ENCODE measurements at regions not wholly inside any gene's neighbourhood (a gene's known extent, or its start where the extent isn't known, plus 50 kb on each side); places are given as distances from the start of the nearest gene placed in this dataset.

DNA sequence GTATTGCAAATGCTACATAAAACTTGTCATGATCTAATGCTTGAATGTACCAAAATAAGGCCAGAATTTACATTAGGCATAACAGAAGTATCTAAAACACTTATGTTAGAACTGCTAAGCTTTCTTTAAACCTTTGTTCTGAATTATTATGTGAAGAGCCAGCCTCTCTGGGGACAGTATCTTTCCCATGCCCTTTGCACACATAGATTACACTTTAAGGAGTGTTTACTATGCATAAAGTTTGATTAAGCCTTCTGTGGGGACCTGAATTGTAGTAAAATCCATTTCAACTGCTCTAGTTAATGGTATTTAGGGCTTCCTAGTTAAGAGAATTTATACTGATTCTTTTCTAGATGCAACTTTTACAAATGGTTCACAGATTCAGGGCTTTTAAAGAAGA, 444.7 kb downstream of the IPMK start:
- Mint-ChIP-seq H3K27ac (no peak overlapping the region), H3K4me1 (no peaks in the 10 kb centered on the region), H3K4me3 (no peak overlapping the region), H3K9me3 (peaks cover 4 to 5% of the 10 kb centered on the region in 2 donors), H3K27me3 (ENCODE audit: low read depth in 2 of 2) (no peaks in the 10 kb centered on the region), H3K36me3 (no peaks in the 10 kb centered on the region)
- Histone ChIP-seq H3K36me3 (ENCODE audit: control insufficient read depth, insufficient read depth, low read length) (no peaks in the 10 kb centered on the region), H3K27me3 (ENCODE audit: control insufficient read depth, insufficient read depth, low read length) (no peaks in the 10 kb centered on the region), H3K27ac (ENCODE audit: low read length) (no peak overlapping the region), H3K4me1 (ENCODE audit: control insufficient read depth, insufficient read depth, low read length) (no peaks in the 10 kb centered on the region), H3K4me3 (ENCODE audit: low read length) (no peak overlapping the region), H3K9me3 (ENCODE audit: control insufficient read depth, insufficient read depth, low read length) (peaks cover 4% of the 10 kb centered on the region)
- TF ChIP-seq, protein P1, sequence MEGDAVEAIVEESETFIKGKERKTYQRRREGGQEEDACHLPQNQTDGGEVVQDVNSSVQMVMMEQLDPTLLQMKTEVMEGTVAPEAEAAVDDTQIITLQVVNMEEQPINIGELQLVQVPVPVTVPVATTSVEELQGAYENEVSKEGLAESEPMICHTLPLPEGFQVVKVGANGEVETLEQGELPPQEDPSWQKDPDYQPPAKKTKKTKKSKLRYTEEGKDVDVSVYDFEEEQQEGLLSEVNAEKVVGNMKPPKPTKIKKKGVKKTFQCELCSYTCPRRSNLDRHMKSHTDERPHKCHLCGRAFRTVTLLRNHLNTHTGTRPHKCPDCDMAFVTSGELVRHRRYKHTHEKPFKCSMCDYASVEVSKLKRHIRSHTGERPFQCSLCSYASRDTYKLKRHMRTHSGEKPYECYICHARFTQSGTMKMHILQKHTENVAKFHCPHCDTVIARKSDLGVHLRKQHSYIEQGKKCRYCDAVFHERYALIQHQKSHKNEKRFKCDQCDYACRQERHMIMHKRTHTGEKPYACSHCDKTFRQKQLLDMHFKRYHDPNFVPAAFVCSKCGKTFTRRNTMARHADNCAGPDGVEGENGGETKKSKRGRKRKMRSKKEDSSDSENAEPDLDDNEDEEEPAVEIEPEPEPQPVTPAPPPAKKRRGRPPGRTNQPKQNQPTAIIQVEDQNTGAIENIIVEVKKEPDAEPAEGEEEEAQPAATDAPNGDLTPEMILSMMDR (IDR thresholded peaks at IDR 0.05), result no peak
- ATAC-seq (no peak), DNase-seq (no peak)
- intact Hi-C loops (cut with micrococcal nuclease), result no loop called here

DNA sequence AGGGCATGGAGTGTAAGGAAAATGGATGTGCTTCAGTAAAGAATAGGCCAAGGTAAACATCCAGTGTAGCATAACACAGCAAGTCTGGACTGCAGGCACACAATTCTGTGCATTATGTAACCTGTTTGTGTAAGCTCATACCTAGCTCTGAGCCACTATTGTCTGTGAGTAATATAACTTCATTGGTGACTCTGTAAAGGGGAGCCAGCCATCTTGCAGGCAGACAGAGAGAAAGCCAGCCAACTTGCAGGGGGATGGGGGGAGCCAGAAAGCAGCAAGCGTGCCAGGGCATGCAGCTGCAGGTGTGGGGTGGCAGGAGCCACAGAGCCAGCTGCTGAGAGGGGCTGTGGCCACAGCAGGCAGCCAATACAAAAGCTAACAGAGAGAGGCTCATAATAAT, 449.2 kb downstream of the IPMK start:
- Mint-ChIP-seq H3K36me3 (no peaks in the 10 kb centered on the region), H3K4me3 (no peak overlapping the region), H3K27me3 (ENCODE audit: low read depth in 2 of 2) (no peaks in the 10 kb centered on the region), H3K4me1 (no peaks in the 10 kb centered on the region), H3K27ac (no peak overlapping the region), H3K9me3 (peaks cover 2 to 4% of the 10 kb centered on the region in 2 donors)
- Histone ChIP-seq H3K27ac (ENCODE audit: low read length) (no peak overlapping the region), H3K36me3 (ENCODE audit: control insufficient read depth, insufficient read depth, low read length) (no peaks in the 10 kb centered on the region), H3K27me3 (ENCODE audit: control insufficient read depth, insufficient read depth, low read length) (no peaks in the 10 kb centered on the region), H3K4me3 (ENCODE audit: low read length) (no peak overlapping the region), H3K4me1 (ENCODE audit: control insufficient read depth, insufficient read depth, low read length) (no peaks in the 10 kb centered on the region), H3K9me3 (ENCODE audit: control insufficient read depth, insufficient read depth, low read length) (peaks cover 10% of the 10 kb centered on the region)
- 89% methylated on average over 1 of the region's 1 CpG for WGBS (ENCODE audit: insufficient coverage)
- ATAC-seq, result no peak
- intact Hi-C loops (cut with micrococcal nuclease), result no loop called here
- no peak for DNase-seq
- TF ChIP-seq, protein P1 (IDR thresholded peaks at IDR 0.05), result no peak

DNA sequence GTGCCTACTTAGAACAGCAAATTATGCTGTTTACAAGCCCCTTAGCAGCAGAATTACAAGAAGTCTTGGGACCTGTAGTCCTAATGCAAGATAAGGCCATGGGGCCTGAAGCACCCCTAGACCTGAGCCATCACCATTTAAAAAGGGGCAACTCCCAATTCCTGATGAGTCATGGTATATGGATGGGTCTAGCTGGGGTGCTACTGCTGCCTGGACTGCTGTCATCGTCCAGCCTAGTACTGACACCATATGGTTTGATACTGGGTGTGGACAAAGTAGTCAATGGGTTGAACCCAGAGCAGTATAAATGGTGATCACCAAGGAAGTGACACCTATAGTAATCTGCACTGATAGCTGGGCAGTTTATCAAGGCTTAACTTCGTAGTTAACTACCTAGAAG, 450.0 kb downstream of the IPMK start:
- no peaks in the 10 kb centered on the region for H3K36me3 Mint-ChIP-seq
- H3K4me1 Mint-ChIP-seq, result no peaks in the 10 kb centered on the region
- Histone ChIP-seq H3K36me3 (ENCODE audit: control insufficient read depth, insufficient read depth, low read length) (no peaks in the 10 kb centered on the region), H3K4me1 (ENCODE audit: control insufficient read depth, insufficient read depth, low read length) (no peaks in the 10 kb centered on the region), H3K27ac (ENCODE audit: low read length) (no peak overlapping the region), H3K9me3 (ENCODE audit: control insufficient read depth, insufficient read depth, low read length) (peaks cover 10% of the 10 kb centered on the region), H3K27me3 (ENCODE audit: control insufficient read depth, insufficient read depth, low read length) (no peaks in the 10 kb centered on the region), H3K4me3 (ENCODE audit: low read length) (no peak overlapping the region)
- TF ChIP-seq, protein P1 (IDR thresholded peaks at IDR 0.05), result no peak
- intact Hi-C loops (cut with micrococcal nuclease), result no loop called here
- H3K4me3 Mint-ChIP-seq, result no peak overlapping the region
- no peaks in the 10 kb centered on the region for H3K27me3 Mint-ChIP-seq (ENCODE audit: low read depth in 2 of 2)
- WGBS (ENCODE audit: insufficient coverage), result 52% methylated on average over 2 of the region's 2 CpGs
- no peak for ATAC-seq
- peaks cover 2 to 4% of the 10 kb centered on the region in 2 donors for H3K9me3 Mint-ChIP-seq
- DNase-seq, result no peak
- no peak overlapping the region for H3K27ac Mint-ChIP-seq

DNA sequence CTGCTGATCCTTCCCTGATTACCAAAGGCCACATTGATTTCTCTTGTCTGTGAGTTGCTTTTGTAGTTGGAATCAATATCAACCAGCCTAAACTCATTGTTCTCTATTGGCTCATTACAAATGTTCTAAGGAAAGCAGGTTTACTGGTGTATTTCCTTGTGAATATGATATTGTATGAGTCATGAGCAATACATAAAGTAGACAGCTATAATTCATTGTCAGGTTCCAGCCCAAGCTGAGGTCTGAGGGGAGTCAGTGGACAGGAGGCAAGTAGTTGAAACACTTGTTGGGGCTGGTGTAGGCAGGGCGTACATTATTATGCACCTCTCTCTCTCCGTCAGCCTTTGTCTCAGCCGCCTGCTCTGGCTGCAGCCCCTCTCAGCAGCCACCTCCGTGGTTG, 451.7 kb downstream of the IPMK start:
- intact Hi-C loops (cut with micrococcal nuclease), result no loop called here
- ATAC-seq (no peak), DNase-seq (no peak)
- H3K4me1 ChIP-seq (ENCODE audit: control insufficient read depth, insufficient read depth, low read length), result no peaks in the 10 kb centered on the region
- WGBS (ENCODE audit: insufficient coverage), result 64% methylated on average over 4 of the region's 4 CpGs
- H3K9me3 ChIP-seq (ENCODE audit: control insufficient read depth, insufficient read depth, low read length), result peaks cover 10% of the 10 kb centered on the region
- H3K36me3 ChIP-seq (ENCODE audit: control insufficient read depth, insufficient read depth, low read length), result no peaks in the 10 kb centered on the region
- Mint-ChIP-seq H3K36me3 (no peaks in the 10 kb centered on the region), H3K27ac (no peak overlapping the region), H3K4me1 (no peaks in the 10 kb centered on the region), H3K4me3 (no peak overlapping the region), H3K9me3 (peaks cover 0 to 4% of the 10 kb centered on the region in 2 donors), H3K27me3 (ENCODE audit: low read depth in 2 of 2) (no peaks in the 10 kb centered on the region)
- no peaks in the 10 kb centered on the region for H3K27me3 ChIP-seq (ENCODE audit: control insufficient read depth, insufficient read depth, low read length)
- H3K27ac ChIP-seq (ENCODE audit: low read length), result no peak overlapping the region
- no peak overlapping the region for H3K4me3 ChIP-seq (ENCODE audit: low read length)
- TF ChIP-seq, protein P1 (IDR thresholded peaks at IDR 0.05), result no peak
